GM19035 (cell line): ENCODE measurements at regions not wholly inside any gene's neighbourhood (a gene's known extent, or its start where the extent isn't known, plus 50 kb on each side); places are given as distances from the start of the nearest gene placed in this dataset.
"Not testable (repeated sequence)": the region's sequence is repeated elsewhere in the genome, so short reads cannot be mapped to it uniquely, and the experiment has no call there.

Experiments
- ATAC-seq: cut with Tn5 transposase; IDR thresholded peaks from one replicate; pipeline ENCODE4 v1.9.1; 2021; ENCODE audit not compliant: unreplicated experiment

- ATAC-seq = no peak
Measured at GRCh38 chr18:55906536-55906935, 318.5 kb upstream of the TCF4 start.

GRCh38 chr18:55903911-55904310 is 315.9 kb upstream of the TCF4 start:
- no peak for ATAC-seq

- no peak for ATAC-seq
Measured at GRCh38 chr18:55900380-55900779, 312.4 kb upstream of the TCF4 start.

GRCh38 chr18:55897091-55897689 is 309.2 kb upstream of the TCF4 start:
- ATAC-seq = no peak

- ATAC-seq = no peak
Measured at GRCh38 chr18:55893948-55894347, 306.0 kb upstream of the TCF4 start.

GRCh38 chr18:55892862-55893813 is 305.1 kb upstream of the TCF4 start:
- not testable (repeated sequence) for ATAC-seq

- ATAC-seq = no peak
Measured at GRCh38 chr18:55886886-55887285, 298.9 kb upstream of the TCF4 start.

GRCh38 chr18:55884498-55884897 is 296.5 kb upstream of the TCF4 start:
- ATAC-seq = no peak

- no peak for ATAC-seq
Measured at GRCh38 chr18:55880617-55881016, 292.6 kb upstream of the TCF4 start.

GRCh38 chr18:55879331-55879730 is 291.3 kb upstream of the TCF4 start:
- ATAC-seq = no peak

GRCh38 chr18:55878224-55878623 is 290.2 kb upstream of the TCF4 start:
- no peak for ATAC-seq

GRCh38 chr18:55877321-55877720 is 289.3 kb upstream of the TCF4 start:
- no peak for ATAC-seq

- no peak for ATAC-seq
Measured at GRCh38 chr18:55876254-55876653, 288.3 kb upstream of the TCF4 start.

GRCh38 chr18:55875371-55875901 is 287.4 kb upstream of the TCF4 start:
- ATAC-seq = no peak

- no peak for ATAC-seq
Measured at GRCh38 chr18:55869556-55870501, 281.8 kb upstream of the TCF4 start.

- ATAC-seq = no peak
Measured at GRCh38 chr18:55868909-55869308, 280.9 kb upstream of the TCF4 start.

GRCh38 chr18:55866886-55867285 is 278.9 kb upstream of the TCF4 start:
- ATAC-seq = no peak

GRCh38 chr18:55866006-55866405 is 278.0 kb upstream of the TCF4 start:
- ATAC-seq = no peak

- ATAC-seq = no peak
Measured at GRCh38 chr18:55864281-55864680, 276.3 kb upstream of the TCF4 start.

- no peak for ATAC-seq
Measured at GRCh38 chr18:55863876-55864275, 275.9 kb upstream of the TCF4 start.

- ATAC-seq = no peak
Measured at GRCh38 chr18:55863391-55863706, 275.4 kb upstream of the TCF4 start.
